B cell (primary cell): ENCODE measurements at regions not wholly inside any gene's neighbourhood (a gene's known extent, or its start where the extent isn't known, plus 50 kb on each side); places are given as distances from the start of the nearest gene placed in this dataset.

Experiments
- ATAC-seq: fragments of 200-7000 bp; cut with Tn5 transposase; one replicate; pipeline ENCODE4 v1.10.0; 2021; ENCODE audit warnings: low read depth, mild to moderate bottlenecking, moderate number of reproducible peaks, moderate library complexity
- CTCF ChIA-PET: fragments of 350-600 bp; sonication (Branson Sonifier 250); formaldehyde crosslinking; loops from one replicate; lab custom pipeline; 2021; ENCODE audit warnings: antibody characterized with exemption, inconsistent platforms; lab: Charles Lee
- POLR2A ChIA-PET: fragments of 350-600 bp; sonication (Branson Sonifier 250); formaldehyde crosslinking; loops from one replicate; lab custom pipeline; 2021; ENCODE audit warnings: antibody characterized with exemption; lab: Charles Lee
- DNase-seq: peaks from one replicate; pipeline ENCODE4 v3.0.0; 2013
- H2AFZ ChIP-seq: 2 replicates; pipeline ENCODE4 v1.6.1; 2012; ENCODE audit warnings: mild to moderate bottlenecking, low read depth, low read length; ENCODE audit not compliant: insufficient read depth, poor library complexity, severe bottlenecking
- H3K27ac ChIP-seq, 2 donors: 1 replicate in 1 of 2; 2 replicates in 1 of 2; pipeline ENCODE4 v1.5.1; 2012 to 2013; ENCODE audit warnings: low read length in 2 of 2, mild to moderate bottlenecking in 2 of 2, moderate library complexity in 1 of 2
- H3K27me3 ChIP-seq, 4 experiments: fragments of 200-600 bp in 1 of 4; sonication (generic) in 1 of 4; replicated peaks in 1 of 4; 1 replicate in 2 of 4; 2 replicates in 2 of 4; pipeline versions ENCODE4 v1.6.1 to v1.7.0; 2013 to 2016; ENCODE audit warnings: low read length in 3 of 4, mild to moderate bottlenecking in 2 of 4, mixed read lengths in 1 of 4, moderate library complexity in 1 of 4; ENCODE audit not compliant: insufficient read depth in 4 of 4, control insufficient read depth in 3 of 4; ENCODE audit errors: control extremely low read depth in 1 of 4
- H3K36me3 ChIP-seq, 2 experiments: replicated peaks in 1 of 2; 1 replicate in 1 of 2; 2 replicates in 1 of 2; pipeline versions ENCODE4 v1.6.1 to v1.7.1; 2013; ENCODE audit warnings: low read length in 1 of 2; ENCODE audit not compliant: insufficient read depth in 2 of 2, control insufficient read depth in 1 of 2; ENCODE audit errors: control extremely low read depth in 1 of 2, extremely low read depth in 1 of 2
- H3K4me1 ChIP-seq, 2 donors: fragments of 200-600 bp in 1 of 2; sonication (generic) in 1 of 2; 1 replicate in 1 of 2; 2 replicates in 1 of 2; pipeline versions ENCODE4 v1.5.1 to v1.6.1; 2013 to 2017; ENCODE audit warnings: low read length in 2 of 2; ENCODE audit not compliant: control insufficient read depth in 2 of 2, insufficient read depth in 2 of 2
- H3K4me2 ChIP-seq: replicated peaks from 2 replicates; pipeline ENCODE3; 2012; ENCODE audit warnings: mild to moderate bottlenecking, low read depth, low read length; ENCODE audit not compliant: poor library complexity, severe bottlenecking
- H3K4me3 ChIP-seq, 5 experiments: fragments of 200-600 bp in 1 of 5; sonication (generic) in 1 of 5; 1 replicate in 3 of 5; 2 replicates in 2 of 5; pipeline versions ENCODE4 v1.5.1 to v1.7.0; 2011 to 2016; ENCODE audit warnings: low read length in 4 of 5, mild to moderate bottlenecking in 4 of 5, low read depth in 2 of 5, control low read depth in 1 of 5, moderate library complexity in 1 of 5; ENCODE audit not compliant: insufficient read depth in 1 of 5; ENCODE audit errors: control extremely low read depth in 1 of 5, extremely low read depth in 1 of 5
- H3K79me2 ChIP-seq: fragments of 200-600 bp; sonication (generic); one replicate; pipeline ENCODE4 v1.6.0; 2016; ENCODE audit warnings: low read length; ENCODE audit not compliant: control insufficient read depth, insufficient read depth
- H3K9ac ChIP-seq: fragments of 200-600 bp; sonication (generic); 2 replicates; pipeline ENCODE4 v1.6.1; 2017; ENCODE audit warnings: mild to moderate bottlenecking, low read length, moderate library complexity
- H3K9me3 ChIP-seq, 3 donors: one replicate each; pipeline versions ENCODE4 v1.6.1 to v1.7.1; 2013; ENCODE audit warnings: low read length in 2 of 3; ENCODE audit not compliant: control insufficient read depth in 2 of 3, insufficient read depth in 1 of 3; ENCODE audit errors: control extremely low read depth in 1 of 3
- H4K20me1 ChIP-seq: 2 replicates; pipeline ENCODE4 v1.6.0; 2012; ENCODE audit warnings: mild to moderate bottlenecking, low read length; ENCODE audit not compliant: insufficient read depth, control insufficient read depth, poor library complexity, severe bottlenecking
- H3K27ac Mint-ChIP-seq: one replicate; pipeline ENCODE4 v1.8.0; 2021; ENCODE audit warnings: mixed read lengths
- H3K27me3 Mint-ChIP-seq: one replicate; pipeline ENCODE4 v1.8.0; 2021; ENCODE audit warnings: mixed read lengths
- H3K4me1 Mint-ChIP-seq: one replicate; pipeline ENCODE4 v1.8.0; 2021; ENCODE audit warnings: mixed read lengths
- H3K4me3 Mint-ChIP-seq: one replicate; pipeline ENCODE4 v1.8.0; 2021; ENCODE audit warnings: mixed read lengths
- H3K9me3 Mint-ChIP-seq: one replicate; pipeline ENCODE4 v1.8.0; 2022; ENCODE audit warnings: mixed read lengths; ENCODE audit not compliant: insufficient read depth
- EZH2 ChIP-seq: IDR thresholded peaks from 2 replicates; pipeline ENCODE4 v1.6.1; 2012; ENCODE audit warnings: borderline replicate concordance, low read depth, mild to moderate bottlenecking, moderate library complexity, low read length; ENCODE audit not compliant: insufficient read depth, poor library complexity, severe bottlenecking
- WGBS: methylation state at CpG from one replicate; pipeline ENCODE4 v1.1.5; 2013; ENCODE audit warnings: missing lambda C conversion rate; ENCODE audit not compliant: insufficient coverage; 5-methylcytosine and 5-hydroxymethylcytosine counted together
- intact Hi-C: fragments of 100-400 bp; cut with micrococcal nuclease; formaldehyde crosslinking; loops from one replicate; pipeline ENCODE4 v1.10.0; 2022
- TF ChIP-seq, protein P1 (sequence below): fragments of 200-600 bp; IDR thresholded peaks from one replicate; pipeline ENCODE4 v1.8.0; 2022; ENCODE audit warnings: antibody characterized with exemption, mild to moderate bottlenecking

DNA sequence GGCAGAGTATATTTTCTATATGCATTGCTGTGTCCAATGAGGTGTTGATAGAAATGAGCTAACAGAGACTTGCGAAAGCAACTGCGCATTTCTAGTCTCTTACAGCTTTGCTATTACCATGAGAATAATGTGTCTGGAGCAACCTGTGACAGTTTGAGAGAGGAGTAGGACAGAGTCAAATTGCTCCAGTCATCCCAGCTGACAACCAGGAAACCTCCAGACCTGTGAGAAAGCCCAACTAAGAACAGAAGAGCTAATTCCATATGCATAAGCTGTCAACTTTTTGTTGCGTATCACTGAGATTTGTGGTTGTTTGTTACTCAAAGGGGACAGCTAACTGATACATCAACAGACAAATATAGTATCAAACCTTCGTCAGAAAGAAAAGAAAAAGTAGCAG, 354.1 kb upstream of the LRRC7 start:
- ChIA-PET CTCF (no interaction called here), POLR2A (no interaction called here)
- no peaks in the 10 kb centered on the region for H3K9me3 Mint-ChIP-seq
- Histone ChIP-seq H3K4me2 (no peak overlapping the region), H3K27ac (no peak overlapping the region), H2AFZ (no peak overlapping the region), H3K4me3 (no peak overlapping the region), H3K36me3 (no peaks in the 10 kb centered on the region), H4K20me1 (no peaks in the 10 kb centered on the region), H3K27me3 (no peaks in the 10 kb centered on the region), H3K4me1 (no peaks in the 10 kb centered on the region), H3K79me2 (no peaks in the 10 kb centered on the region), H3K9ac (no peak overlapping the region), H3K9me3 (no peaks in the 10 kb centered on the region)
- DNase-seq (no peak), ATAC-seq (no peak)
- H3K27ac Mint-ChIP-seq, result no peak overlapping the region
- no peaks in the 10 kb centered on the region for H3K4me1 Mint-ChIP-seq
- H3K27me3 Mint-ChIP-seq, result no peaks in the 10 kb centered on the region
- TF ChIP-seq EZH2, result no peak
- TF ChIP-seq, protein P1, sequence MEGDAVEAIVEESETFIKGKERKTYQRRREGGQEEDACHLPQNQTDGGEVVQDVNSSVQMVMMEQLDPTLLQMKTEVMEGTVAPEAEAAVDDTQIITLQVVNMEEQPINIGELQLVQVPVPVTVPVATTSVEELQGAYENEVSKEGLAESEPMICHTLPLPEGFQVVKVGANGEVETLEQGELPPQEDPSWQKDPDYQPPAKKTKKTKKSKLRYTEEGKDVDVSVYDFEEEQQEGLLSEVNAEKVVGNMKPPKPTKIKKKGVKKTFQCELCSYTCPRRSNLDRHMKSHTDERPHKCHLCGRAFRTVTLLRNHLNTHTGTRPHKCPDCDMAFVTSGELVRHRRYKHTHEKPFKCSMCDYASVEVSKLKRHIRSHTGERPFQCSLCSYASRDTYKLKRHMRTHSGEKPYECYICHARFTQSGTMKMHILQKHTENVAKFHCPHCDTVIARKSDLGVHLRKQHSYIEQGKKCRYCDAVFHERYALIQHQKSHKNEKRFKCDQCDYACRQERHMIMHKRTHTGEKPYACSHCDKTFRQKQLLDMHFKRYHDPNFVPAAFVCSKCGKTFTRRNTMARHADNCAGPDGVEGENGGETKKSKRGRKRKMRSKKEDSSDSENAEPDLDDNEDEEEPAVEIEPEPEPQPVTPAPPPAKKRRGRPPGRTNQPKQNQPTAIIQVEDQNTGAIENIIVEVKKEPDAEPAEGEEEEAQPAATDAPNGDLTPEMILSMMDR, result no peak
- intact Hi-C loops, result no loop called here
- no peak overlapping the region for H3K4me3 Mint-ChIP-seq
- WGBS, result no CpG with 5 or more reads among the region's 4 CpGs

DNA sequence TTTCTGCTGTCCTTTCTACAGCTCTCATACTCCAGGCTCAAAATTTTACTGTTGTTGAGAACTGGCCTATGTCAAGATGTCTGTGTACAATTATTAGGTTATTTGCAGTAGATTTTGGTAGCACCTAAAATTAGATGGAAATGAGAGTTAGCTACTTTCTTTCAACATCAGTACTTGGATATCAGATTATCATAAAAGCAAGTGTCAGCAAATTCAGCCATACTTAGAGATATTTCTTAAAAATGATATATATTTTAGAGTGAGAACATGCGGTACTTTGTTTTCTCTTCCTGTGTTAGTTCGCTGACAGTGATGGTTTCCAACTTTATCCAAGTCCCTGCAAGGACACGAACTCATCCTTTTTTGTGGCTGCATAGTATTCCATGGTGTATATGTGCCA, 351.8 kb upstream of the LRRC7 start:
- H3K27ac ChIP-seq, result no peak overlapping the region
- WGBS, result 100% methylated on average over 1 of the region's 3 CpGs
- POLR2A ChIA-PET, result no interaction called here

More for the DNA sequence above, 351.8 kb upstream of the LRRC7 start:
- intact Hi-C loops, result no loop called here
- no peaks in the 10 kb centered on the region for H3K27me3 ChIP-seq
- H3K79me2 ChIP-seq, result no peaks in the 10 kb centered on the region
- Mint-ChIP-seq H3K27me3 (no peaks in the 10 kb centered on the region), H3K27ac (no peak overlapping the region), H3K4me1 (no peaks in the 10 kb centered on the region), H3K4me3 (no peak overlapping the region), H3K9me3 (no peaks in the 10 kb centered on the region)
- no peak for TF ChIP-seq EZH2
- TF ChIP-seq, protein P1, result no peak
- CTCF ChIA-PET, result no interaction called here
- no peak for ATAC-seq
- H3K9me3 ChIP-seq, result no peaks in the 10 kb centered on the region
- no peak overlapping the region for H3K4me3 ChIP-seq
- no peak overlapping the region for H3K9ac ChIP-seq
- no peaks in the 10 kb centered on the region for H3K4me1 ChIP-seq
- no peak overlapping the region for H2AFZ ChIP-seq
- no peaks in the 10 kb centered on the region for H3K36me3 ChIP-seq
- no peak for DNase-seq
- no peak overlapping the region for H3K4me2 ChIP-seq
- H4K20me1 ChIP-seq, result no peaks in the 10 kb centered on the region
